KBM-7 (cell line): ENCODE measurements at regions not wholly inside any gene's neighbourhood (a gene's known extent, or its start where the extent isn't known, plus 50 kb on each side); places are given as distances from the start of the nearest gene placed in this dataset.
A peak's percentile ranks its signal among the peaks of the same experiment; 100 is the strongest.

ENCODE experiments used
- DNase-seq: peaks from one replicate; pipeline ENCODE4 v3.0.0-alpha.2; 2015
- in situ Hi-C: fragments of 300-500 bp; cut with MboI; formaldehyde crosslinking; loops from 2 replicates; pipeline ENCODE4 v1.14.3; 2020; ENCODE audit warnings: low sequenced_read_pairs, low pct_unique_long_range_greater_than_20kb, mixed read lengths

DNA sequence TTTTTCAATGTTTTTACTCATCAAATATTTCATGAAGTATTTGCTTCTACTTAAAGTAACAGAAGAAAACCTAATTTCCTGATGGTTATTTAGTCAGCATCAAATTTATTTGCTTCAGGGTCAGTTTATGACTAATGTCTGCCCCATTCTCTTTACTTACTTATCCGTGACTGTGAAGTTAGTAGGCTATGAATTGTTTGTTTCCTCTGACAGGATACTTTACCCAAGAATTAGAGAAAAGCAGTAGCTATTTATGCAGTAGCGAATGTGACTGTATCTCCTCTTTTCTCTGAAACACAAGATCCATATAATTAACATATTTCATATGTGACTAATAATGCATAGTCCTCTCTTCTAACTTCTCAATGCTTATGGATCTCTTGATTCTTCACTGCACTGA lies 329.9 kb upstream of the ROBO1 start:
- no peak for DNase-seq
- in situ Hi-C loops, result no loop called here

- in situ Hi-C loops, result no loop called here
Observed at GRCh38 chr3:80096909-80097308, 329.1 kb upstream of the ROBO1 start.

DNA sequence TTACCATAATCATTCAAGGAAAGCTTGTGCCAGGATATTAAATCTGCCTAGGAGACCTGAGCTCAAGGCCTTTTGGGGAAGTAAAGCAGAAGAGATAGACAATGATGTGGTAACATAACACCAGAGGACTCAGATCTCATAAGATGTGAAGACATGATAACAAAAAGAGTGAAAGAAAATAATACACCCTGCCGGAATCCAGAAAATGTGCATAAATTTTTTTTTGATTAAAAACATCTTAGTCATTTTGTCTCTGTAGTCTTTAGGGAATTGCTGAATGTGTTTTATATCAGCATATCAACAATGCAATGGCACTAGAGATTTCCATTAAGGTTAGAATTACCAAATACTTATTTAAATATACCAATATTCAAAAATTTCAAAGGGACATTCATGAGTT lies 326.8 kb upstream of the ROBO1 start:
- peak; percentile 3 for DNase-seq
- in situ Hi-C loops, result no loop called here

More at GRCh38 chr3:80096909-80097308, 329.1 kb upstream of the ROBO1 start:
- DNase-seq, result no peak

GRCh38 chr3:80087767-80088166 lies 320.0 kb upstream of the ROBO1 start:
- in situ Hi-C loops, result no loop called here
- DNase-seq, result no peak

GRCh38 chr3:80086426-80086825 lies 318.6 kb upstream of the ROBO1 start:
- in situ Hi-C loops, result no loop called here
- DNase-seq, result no peak

GRCh38 chr3:80079886-80080285 lies 312.1 kb upstream of the ROBO1 start:
- in situ Hi-C loops, result no loop called here
- no peak for DNase-seq

DNA sequence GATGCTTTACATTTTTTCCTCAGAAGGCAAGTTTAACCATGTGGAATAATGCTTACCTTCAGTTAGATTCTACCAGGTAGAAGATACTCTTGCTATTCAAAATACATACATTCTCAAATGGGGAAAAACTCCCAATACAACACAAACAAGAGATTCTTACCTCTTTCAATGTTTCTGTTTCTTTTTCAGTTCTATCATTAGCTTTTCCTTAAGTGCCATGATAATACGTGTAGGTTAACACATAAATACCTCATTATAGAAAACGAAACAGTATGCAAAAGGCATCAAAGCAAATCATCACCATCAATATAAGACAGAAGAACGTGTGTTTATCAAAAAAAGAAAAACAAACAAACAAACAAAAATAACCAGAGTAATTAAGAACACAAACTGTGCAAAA lies 300.7 kb upstream of the ROBO1 start:
- in situ Hi-C loops, result no loop called here
- no peak for DNase-seq

GRCh38 chr3:80063535-80063934 lies 295.7 kb upstream of the ROBO1 start:
- DNase-seq, result no peak
- in situ Hi-C loops, result no loop called here

- DNase-seq, result no peak
- in situ Hi-C loops, result no loop called here
Observed at GRCh38 chr3:80060664-80061063, 292.9 kb upstream of the ROBO1 start.

GRCh38 chr3:80055306-80055705 lies 287.5 kb upstream of the ROBO1 start:
- DNase-seq, result no peak

DNA sequence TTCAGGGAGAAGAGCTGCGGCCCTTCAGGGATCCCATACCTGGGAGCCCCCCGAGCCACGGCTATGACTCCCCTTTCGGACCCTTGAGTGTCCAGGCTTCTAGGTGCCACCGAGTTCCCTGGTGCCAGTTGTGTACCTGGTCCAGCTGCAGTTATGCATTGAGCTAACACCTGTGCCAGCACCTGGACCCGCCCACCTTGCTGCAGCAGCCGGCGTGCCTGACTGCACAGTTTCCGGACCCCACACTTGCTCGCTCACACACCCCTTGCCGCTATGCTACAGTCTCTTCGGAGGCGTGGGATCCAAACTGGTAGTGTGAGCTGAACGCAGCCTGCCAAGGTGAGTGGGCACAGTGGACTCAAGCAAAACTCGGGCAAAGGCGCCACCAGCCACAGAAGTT lies 284.5 kb upstream of the ROBO1 start:
- in situ Hi-C loops, result no loop called here

More at GRCh38 chr3:80055306-80055705, 287.5 kb upstream of the ROBO1 start:
- in situ Hi-C loops, result no loop called here

DNA sequence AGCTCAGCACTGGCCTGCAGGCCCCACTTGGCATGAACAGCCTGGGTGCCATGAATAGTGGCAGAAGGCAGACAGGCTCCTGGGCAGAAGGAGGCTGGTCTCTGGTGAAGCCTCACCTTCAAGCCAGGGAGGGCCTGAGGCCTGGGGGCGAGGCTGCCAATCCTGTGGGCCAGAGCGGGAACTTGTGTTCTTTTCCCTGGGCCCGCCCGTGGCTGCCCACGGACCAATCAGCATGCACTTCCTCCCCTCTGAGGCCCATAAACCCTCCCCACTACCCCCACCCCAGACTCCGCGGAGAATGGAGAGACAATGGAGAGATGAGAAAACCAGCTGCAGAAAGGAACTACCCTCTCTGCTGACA lies 283.8 kb upstream of the ROBO1 start:
- in situ Hi-C loops, result no loop called here
- DNase-seq, result no peak

More for the DNA sequence above, 284.5 kb upstream of the ROBO1 start:
- no peak for DNase-seq

- DNase-seq, result no peak
- in situ Hi-C loops, result no loop called here
Observed at GRCh38 chr3:80050826-80051601, 283.2 kb upstream of the ROBO1 start.

GRCh38 chr3:80043226-80043625 lies 275.4 kb upstream of the ROBO1 start:
- DNase-seq, result no peak
- in situ Hi-C loops, result no loop called here

- in situ Hi-C loops, result no loop called here
- DNase-seq, result no peak
Observed at GRCh38 chr3:80040067-80040466, 272.3 kb upstream of the ROBO1 start.

DNA sequence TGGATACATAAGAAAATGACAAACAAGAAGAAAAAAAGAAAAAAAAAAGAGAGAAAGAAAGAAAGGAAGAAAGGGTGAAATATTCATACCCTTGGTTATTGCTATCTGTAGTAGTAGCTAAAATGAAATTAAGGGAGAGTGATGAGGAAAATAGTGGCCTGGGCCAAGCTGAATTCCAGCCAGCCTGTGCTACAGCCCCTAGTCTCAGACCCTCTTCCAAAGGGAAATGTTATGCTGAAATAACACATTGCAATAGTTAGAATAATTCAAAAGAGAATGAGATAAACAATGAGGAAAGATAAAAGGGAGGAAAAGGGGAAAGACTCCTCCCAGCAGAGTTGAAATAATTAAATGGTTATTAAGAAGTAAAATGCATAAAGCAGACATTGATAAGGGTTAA lies 268.4 kb upstream of the ROBO1 start:
- in situ Hi-C loops, result no loop called here
- DNase-seq, result no peak

DNA sequence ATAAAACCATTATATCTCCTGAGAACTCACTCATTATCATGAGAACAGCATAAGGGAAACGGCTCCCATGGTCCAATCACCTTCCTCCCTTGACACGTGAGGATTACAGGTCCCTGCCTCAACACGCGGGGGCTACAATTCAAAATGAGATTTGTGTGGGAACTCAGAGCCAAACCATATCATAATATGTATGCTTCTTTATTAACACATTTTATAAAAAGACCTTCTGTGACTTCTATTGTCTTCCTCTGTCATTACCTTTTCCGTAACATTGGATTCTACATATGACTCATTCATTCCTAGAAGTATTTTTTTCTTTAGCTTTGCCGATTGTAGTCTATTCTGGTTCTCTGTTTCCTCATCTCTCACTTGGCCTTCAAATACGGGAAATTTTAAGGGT lies 267.2 kb upstream of the ROBO1 start:
- in situ Hi-C loops, result no loop called here
- no peak for DNase-seq

DNA sequence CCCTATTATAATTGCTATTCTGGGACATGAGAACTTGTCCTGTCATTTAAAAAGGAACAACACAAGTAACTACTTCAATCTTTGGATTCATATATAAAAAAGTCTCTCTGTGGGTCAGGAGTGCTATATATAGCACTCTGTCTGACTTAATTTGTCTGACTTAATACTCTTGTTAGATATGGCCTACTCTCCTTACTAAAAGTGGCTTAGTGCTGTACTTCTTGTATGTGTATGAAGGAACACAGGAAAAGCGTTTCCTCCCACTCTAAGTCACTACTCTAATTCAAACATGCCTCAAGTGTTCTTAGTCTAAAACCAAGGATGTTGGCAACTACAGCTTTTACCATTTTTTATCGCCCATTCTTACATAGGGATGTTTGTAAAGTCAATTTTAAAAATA lies 255.2 kb upstream of the ROBO1 start:
- no peak for DNase-seq
- in situ Hi-C loops, result no loop called here

DNA sequence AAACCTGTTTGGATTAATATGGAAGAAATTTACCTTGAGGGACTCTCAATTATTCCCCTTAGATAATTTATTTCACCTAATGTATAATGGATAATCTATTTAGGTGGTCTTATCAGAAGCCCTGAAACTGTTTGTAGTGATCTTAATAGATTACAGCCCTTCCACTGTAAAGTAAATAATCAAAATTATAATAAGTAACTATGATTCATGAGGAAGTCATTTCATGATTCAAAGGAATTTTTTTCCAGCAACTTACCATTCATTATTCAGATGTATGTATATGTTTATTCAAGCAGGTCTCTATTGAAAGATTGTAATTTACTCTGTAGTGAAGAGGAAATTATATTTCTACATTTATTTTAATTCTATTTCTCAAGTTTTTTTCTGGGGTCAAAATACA lies 250.6 kb upstream of the ROBO1 start:
- DNase-seq, result no peak
- in situ Hi-C loops, result no loop called here

DNA sequence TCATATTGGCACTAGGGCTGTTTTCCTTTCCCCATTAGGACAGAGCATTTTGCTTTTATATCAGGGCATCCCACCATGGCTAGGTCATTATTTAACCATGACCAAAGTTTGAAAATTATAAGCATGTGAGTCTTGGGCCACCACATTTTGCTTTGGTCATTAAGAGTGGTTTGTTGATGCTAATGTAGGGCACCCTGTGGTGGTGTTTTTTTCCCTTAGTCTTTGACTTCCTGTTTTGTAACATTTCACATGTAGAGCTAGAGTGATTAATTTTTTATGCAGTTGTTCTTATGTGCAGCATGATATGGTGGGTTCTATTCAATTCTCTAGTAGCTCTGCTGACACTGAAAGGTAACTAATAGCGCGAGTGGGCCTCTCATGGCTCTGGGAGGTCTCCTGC lies 249.6 kb upstream of the ROBO1 start:
- no peak for DNase-seq
- in situ Hi-C loops, result no loop called here

DNA sequence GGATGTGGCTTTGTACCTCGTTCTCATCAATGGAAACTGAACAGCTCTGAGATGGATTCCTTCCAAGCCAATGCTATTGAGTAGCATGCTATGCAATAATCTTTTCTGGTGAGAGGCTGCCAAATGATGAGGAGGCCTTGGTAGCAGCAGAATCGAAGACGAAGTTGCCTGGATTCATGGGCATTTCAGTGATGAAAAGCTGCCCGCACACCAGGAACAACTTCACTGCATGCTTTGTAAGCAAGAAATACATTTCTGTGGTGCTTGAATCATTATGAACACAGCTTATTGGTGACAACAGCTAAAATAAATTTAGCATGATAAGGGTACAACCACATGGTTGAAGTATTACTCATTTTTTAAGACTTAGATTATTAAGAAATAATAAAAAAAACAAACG lies 246.8 kb upstream of the ROBO1 start:
- DNase-seq, result no peak
- in situ Hi-C loops, result no loop called here
